Thyroid gland (tissue), 4 donors: ENCODE measurements at regions not wholly inside any gene's neighbourhood (a gene's known extent, or its start where the extent isn't known, plus 50 kb on each side); places are given as distances from the start of the nearest gene placed in this dataset.

Source experiments
- DNase-seq, 2 donors: peaks; one replicate each; pipeline ENCODE4 v3.0.0-alpha.2; 2019
- H3K27ac ChIP-seq, 3 donors: fragments of 200-600 bp; sonication (generic); 1 replicate in 2 of 3; 2 replicates in 1 of 3; pipeline ENCODE4 v1.5.1; 2016 to 2019; ENCODE audit warnings: mild to moderate bottlenecking in 1 of 3, moderate library complexity in 1 of 3
- H3K27me3 ChIP-seq: fragments of 200-600 bp; sonication (generic); one replicate; pipeline ENCODE4 v1.5.1; 2019
- H3K36me3 ChIP-seq, 2 donors: fragments of 200-600 bp; sonication (generic); one replicate each; pipeline ENCODE4 v1.5.1; 2016 to 2019
- H3K4me1 ChIP-seq, 2 donors: fragments of 200-600 bp; sonication (generic); one replicate each; pipeline ENCODE4 v1.5.1; 2017 to 2019
- H3K4me3 ChIP-seq, 3 donors: fragments of 200-600 bp; sonication (generic); replicated peaks in 1 of 3; 1 replicate in 2 of 3; 2 replicates in 1 of 3; pipeline ENCODE4 v1.5.1; 2016; ENCODE audit warnings: mild to moderate bottlenecking in 1 of 3
- H3K9me3 ChIP-seq: fragments of 200-600 bp; sonication (generic); one replicate; pipeline ENCODE4 v1.5.1; 2017
- CTCF ChIP-seq, 6 experiments: fragments of 200-600 bp in 3 of 6; fragments of 450-650 bp in 3 of 6; sonication (generic) in 3 of 6; IDR thresholded peaks; one replicate each; pipeline ENCODE4 v1.5.1; 2016 to 2019; ENCODE audit warnings: antibody characterized with exemption in 6 of 6, mild to moderate bottlenecking in 2 of 6, inconsistent platforms in 1 of 6, moderate library complexity in 1 of 6
- POLR2A ChIP-seq, 2 donors: fragments of 450-650 bp; IDR thresholded peaks; one replicate each; pipeline ENCODE4 v1.6.1; 2017; ENCODE audit warnings: antibody characterized with exemption in 2 of 2, mild to moderate bottlenecking in 2 of 2, moderate library complexity in 1 of 2
- WGBS, 2 donors: methylation state at CpG; one replicate each; pipeline ENCODE4 v1.1.5; 2017; 5-methylcytosine and 5-hydroxymethylcytosine counted together
- intact Hi-C: fragments of 100-400 bp; cut with DNase I; formaldehyde crosslinking; loops from one replicate; pipeline ENCODE4 v1.15.1; 2023

- intact Hi-C loops: no loop called here
- 60 to 61% methylated on average over 8 of the region's 8 CpGs for WGBS, 2 donors
Observed at GRCh38 chr20:43345676-43346075, 112.0 kb upstream of the SRSF6 start.

GRCh38 chr20:43341511-43341910 is 116.2 kb upstream of the SRSF6 start:
- Histone ChIP-seq H3K27me3 (no peaks in the 10 kb centered on the region), H3K9me3 (no peaks in the 10 kb centered on the region), H3K4me3 (no peak overlapping the region), H3K4me1 (no peaks in the 10 kb centered on the region), H3K27ac (no peak overlapping the region), H3K36me3 (no peaks in the 10 kb centered on the region)
- WGBS, 2 donors: 67 to 78% methylated on average over 5 of the region's 5 CpGs
- no peak for DNase-seq
- intact Hi-C loops: no loop called here
- TF ChIP-seq CTCF (IDR thresholded peaks at IDR 0.05) (no peak), POLR2A (IDR thresholded peaks at IDR 0.05) (no peak)

More at GRCh38 chr20:43345676-43346075, 112.0 kb upstream of the SRSF6 start:
- TF ChIP-seq POLR2A (IDR thresholded peaks at IDR 0.05): no peak
- TF ChIP-seq CTCF (IDR thresholded peaks at IDR 0.05): no peak
- Histone ChIP-seq H3K27ac (no peak overlapping the region), H3K4me1 (no peaks in the 10 kb centered on the region), H3K9me3 (no peaks in the 10 kb centered on the region), H3K36me3 (no peaks in the 10 kb centered on the region), H3K4me3 (no peak overlapping the region), H3K27me3 (no peaks in the 10 kb centered on the region)
- DNase-seq: no peak

GRCh38 chr20:43337036-43337435 is 120.7 kb upstream of the SRSF6 start:
- intact Hi-C loops: no loop called here
- Histone ChIP-seq H3K27me3 (no peaks in the 10 kb centered on the region), H3K4me1 (no peaks in the 10 kb centered on the region), H3K9me3 (no peaks in the 10 kb centered on the region), H3K4me3 (no peak overlapping the region), H3K27ac (no peak overlapping the region), H3K36me3 (no peaks in the 10 kb centered on the region)
- TF ChIP-seq CTCF (IDR thresholded peaks at IDR 0.05) (no peak), POLR2A (IDR thresholded peaks at IDR 0.05) (no peak)
- DNase-seq: no peak
- 84 to 87% methylated on average over 7 of the region's 7 CpGs for WGBS, 2 donors

GRCh38 chr20:43334080-43334479 is 123.6 kb upstream of the SRSF6 start:
- TF ChIP-seq POLR2A (IDR thresholded peaks at IDR 0.05) (no peak), CTCF (IDR thresholded peaks at IDR 0.05) (no peak)
- H3K9me3 ChIP-seq: no peaks in the 10 kb centered on the region
- no peak overlapping the region for H3K4me3 ChIP-seq
- intact Hi-C loops: no loop called here
- 78 to 79% methylated on average over 4 of the region's 4 CpGs for WGBS, 2 donors
- no peak overlapping the region for H3K27ac ChIP-seq
- DNase-seq: no peak
- H3K4me1 ChIP-seq: no peaks in the 10 kb centered on the region
- no peaks in the 10 kb centered on the region for H3K27me3 ChIP-seq
- no peaks in the 10 kb centered on the region for H3K36me3 ChIP-seq

- H3K36me3 ChIP-seq: no peaks in the 10 kb centered on the region
- intact Hi-C loops: no loop called here
- DNase-seq: no peak
- no peaks in the 10 kb centered on the region for H3K9me3 ChIP-seq
- no peaks in the 10 kb centered on the region for H3K4me1 ChIP-seq
- TF ChIP-seq POLR2A (IDR thresholded peaks at IDR 0.05): no peak
- TF ChIP-seq CTCF (IDR thresholded peaks at IDR 0.05): no peak
- no peak overlapping the region for H3K27ac ChIP-seq
- 72 to 77% methylated on average over 13 of the region's 13 CpGs for WGBS, 2 donors
- H3K4me3 ChIP-seq: no peak overlapping the region
- no peaks in the 10 kb centered on the region for H3K27me3 ChIP-seq
Observed at GRCh38 chr20:43331906-43332305, 125.8 kb upstream of the SRSF6 start.
